ENCODE measurements at regions not wholly inside any gene's neighbourhood (a gene's known extent, or its start where the extent isn't known, plus 50 kb on each side); places are given as distances from the start of the nearest gene placed in this dataset.

- TF ChIP-seq POLR2AphosphoS5 (IDR thresholded peaks at IDR 0.05; ENCODE audit: borderline replicate concordance, low read depth, low read length) (no peak), EZH2 (IDR thresholded peaks at IDR 0.05) (no peak), FOXP2 (optimal IDR thresholded peaks at IDR 0.05; ENCODE audit: control extremely low read depth, extremely low read length, insufficient read depth) (no peak)
Measured at GRCh38 chr11:119860561-119861094, 131.6 kb upstream of the NECTIN1 start.

All from SK-N-MC (cell line).